Kidney tubule cell (primary cell): ENCODE measurements at regions not wholly inside any gene's neighbourhood (a gene's known extent, or its start where the extent isn't known, plus 50 kb on each side); places are given as distances from the start of the nearest gene placed in this dataset.

Experiments used
- DNase-seq: peaks from one replicate; pipeline ENCODE4 v3.0.0-alpha.2; 2018; ENCODE audit warnings: low spot score

- no peak for DNase-seq
These were observed 69.0 kb upstream of the ASAP2 start for GRCh38 chr2:9137379-9138150.

GRCh38 chr2:9135822-9136558 lies 70.6 kb upstream of the ASAP2 start:
- DNase-seq = no peak

DNA sequence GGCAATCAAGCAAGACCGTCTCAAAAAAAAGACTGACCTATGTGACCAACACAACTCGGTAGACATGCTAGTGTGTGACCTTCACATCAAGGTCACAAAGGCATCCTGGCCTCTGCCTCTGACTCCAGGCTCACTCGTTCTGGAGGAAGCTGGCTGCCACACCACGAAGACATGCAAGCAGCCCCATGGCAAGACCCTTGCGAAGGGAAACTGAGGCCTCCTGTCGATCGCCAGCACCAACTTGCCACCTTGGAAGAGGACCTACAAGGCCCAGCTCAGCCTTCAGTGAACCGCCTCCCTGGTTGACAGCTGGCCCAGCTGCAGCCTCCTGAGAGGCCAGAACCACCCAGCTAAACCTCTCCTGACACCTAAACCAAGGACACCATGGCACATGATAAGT lies 79.3 kb upstream of the ASAP2 start:
- no peak for DNase-seq

- DNase-seq = no peak
These were observed 80.1 kb upstream of the ASAP2 start for GRCh38 chr2:9126540-9126939.

GRCh38 chr2:9124231-9124741 lies 82.3 kb upstream of the ASAP2 start:
- DNase-seq = no peak

DNA sequence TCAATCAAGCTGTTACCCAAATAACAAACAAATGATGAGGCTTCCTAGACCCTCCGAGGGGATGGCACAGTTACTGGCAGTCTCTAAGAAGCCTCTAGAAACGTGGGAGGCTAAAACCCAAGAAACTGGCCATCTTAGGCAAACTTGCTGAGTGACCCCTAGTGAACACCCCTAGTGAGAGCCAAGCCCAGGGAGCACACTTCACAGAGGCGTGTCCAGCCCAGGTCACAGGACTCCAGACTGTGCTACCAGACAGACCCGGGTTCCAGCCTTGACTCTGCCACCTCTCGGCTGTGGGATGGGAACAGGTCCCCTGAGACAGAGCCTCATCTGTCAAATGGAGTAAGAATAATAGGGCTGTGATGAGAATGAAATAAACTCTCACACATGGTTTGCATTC lies 83.5 kb upstream of the ASAP2 start:
- no peak for DNase-seq

- DNase-seq = no peak
These were observed 84.2 kb upstream of the ASAP2 start for GRCh38 chr2:9122367-9122766.

- DNase-seq = no peak
These were observed 88.1 kb upstream of the ASAP2 start for GRCh38 chr2:9118383-9118960.

GRCh38 chr2:9115229-9115628 lies 91.4 kb upstream of the ASAP2 start:
- DNase-seq = no peak

DNA sequence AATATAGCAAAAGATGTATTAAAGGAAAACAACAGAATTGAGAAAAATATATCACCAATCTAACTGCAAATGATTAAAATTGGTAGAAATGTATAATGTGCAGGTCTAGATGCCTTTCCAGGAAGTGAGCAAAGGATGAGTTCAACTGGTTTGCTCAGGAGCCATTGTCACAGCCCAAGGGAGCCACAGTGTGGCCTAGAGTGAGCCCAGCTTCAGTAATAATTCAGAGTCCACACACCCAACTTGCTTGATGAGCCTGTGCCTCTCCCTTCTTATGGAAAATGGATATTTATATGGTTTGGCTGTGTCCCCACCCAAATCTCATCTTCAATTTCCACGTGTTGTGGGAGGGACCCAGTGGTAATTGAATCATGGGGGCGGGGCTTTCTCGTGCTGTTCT lies 92.2 kb upstream of the ASAP2 start:
- peak; percentile 27 for DNase-seq

DNA sequence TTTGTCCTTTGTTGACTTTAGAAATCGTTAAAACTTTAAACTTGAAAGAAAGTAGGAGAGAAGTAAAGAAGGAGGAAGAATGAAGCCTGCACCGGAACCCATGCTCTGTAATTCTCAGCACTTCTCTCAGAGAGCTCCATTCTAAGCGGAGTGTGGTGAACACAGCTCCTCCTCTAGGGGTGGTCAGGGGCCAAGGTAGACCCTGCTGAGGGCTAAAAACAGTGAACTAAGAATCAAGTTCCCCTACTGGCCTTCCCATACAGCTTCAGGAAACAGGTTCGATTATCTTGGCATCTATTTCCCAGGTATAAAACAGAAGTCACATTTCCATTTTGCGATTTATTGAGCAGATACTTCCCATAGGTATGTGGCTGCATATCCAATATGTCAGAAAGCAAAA lies 92.7 kb upstream of the ASAP2 start:
- no peak for DNase-seq

GRCh38 chr2:9113262-9113661 lies 93.3 kb upstream of the ASAP2 start:
- no peak for DNase-seq

GRCh38 chr2:9112079-9112721 lies 94.4 kb upstream of the ASAP2 start:
- peak; percentile 83 for DNase-seq

DNA sequence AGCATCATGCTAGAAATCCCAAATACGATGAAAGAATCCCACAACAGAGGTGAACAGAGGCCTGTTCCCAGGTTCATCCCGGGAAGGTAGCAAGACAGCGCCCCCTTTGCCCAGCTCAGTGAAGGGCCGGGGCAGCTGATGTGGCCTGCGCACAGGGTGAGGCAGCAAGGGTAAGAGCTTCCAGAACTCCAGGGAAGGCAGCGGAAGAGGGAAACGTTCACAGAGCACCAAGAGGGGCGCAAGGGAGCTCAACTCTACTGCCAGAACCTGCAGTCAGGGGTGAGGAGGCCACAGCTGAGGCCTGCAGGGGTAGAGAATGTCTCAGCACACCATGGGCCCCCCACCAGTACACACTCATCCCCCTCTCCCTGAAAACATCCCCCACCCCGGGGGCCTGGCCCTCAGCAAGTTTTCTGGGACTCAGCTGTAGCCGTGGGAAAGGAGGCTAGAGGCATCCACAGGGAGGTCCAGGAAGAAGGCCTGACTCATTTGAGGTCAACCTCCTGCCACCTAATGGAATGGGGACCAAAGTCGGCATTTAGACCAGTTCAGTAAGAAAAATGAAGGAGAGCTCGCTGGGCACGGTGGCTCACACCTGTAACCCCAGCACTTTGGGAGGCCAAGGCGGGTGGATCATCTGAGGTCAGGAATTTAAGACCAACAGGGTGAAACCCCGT lies 95.6 kb upstream of the ASAP2 start:
- DNase-seq = no peak

DNA sequence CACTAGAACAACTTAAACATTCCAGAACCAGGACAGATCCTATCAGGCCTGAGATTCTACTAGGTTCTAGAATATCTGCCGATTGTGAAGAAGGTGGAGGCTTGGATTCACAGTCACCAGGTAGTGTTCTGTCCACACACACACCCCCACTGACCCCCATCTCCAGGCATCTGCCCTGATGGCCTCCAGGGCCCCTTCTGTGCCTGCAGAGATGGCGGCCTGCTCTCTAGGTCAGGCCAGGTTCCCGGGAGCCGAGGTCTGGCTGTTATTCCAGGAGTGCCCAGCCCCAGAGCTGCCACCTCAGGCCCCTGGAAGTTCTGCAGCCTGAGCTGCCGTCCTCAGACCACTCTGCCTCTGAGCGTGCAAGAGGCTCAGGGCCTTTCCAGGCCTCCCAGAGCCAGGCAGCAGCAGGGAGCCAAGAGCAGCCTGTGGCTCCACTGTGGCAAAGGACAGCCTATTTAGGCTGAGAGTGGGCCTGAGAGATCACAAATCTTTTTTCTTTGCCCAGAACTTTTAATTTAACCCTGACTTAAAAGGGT lies 96.2 kb upstream of the ASAP2 start:
- no peak for DNase-seq

DNA sequence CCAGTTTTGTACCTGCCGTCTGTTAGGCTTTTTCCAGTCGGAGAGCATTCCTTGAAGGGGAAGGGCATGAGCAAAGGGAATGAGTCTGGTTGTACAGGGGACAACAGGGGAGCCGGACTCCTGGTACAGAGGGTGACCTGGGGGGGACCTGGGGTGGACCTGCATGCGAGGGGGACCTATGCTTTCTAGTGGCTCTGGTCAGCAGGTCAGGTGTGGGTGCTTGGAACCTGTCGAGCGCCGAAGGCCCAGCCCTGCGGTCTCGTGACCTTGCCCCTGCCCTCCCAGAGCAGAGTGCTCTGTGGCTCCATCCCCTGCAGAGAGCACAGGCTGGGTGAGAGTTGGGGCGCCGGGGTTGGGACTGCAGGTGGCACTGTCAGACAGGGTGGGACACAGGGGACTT lies 96.7 kb upstream of the ASAP2 start:
- DNase-seq = no peak

DNA sequence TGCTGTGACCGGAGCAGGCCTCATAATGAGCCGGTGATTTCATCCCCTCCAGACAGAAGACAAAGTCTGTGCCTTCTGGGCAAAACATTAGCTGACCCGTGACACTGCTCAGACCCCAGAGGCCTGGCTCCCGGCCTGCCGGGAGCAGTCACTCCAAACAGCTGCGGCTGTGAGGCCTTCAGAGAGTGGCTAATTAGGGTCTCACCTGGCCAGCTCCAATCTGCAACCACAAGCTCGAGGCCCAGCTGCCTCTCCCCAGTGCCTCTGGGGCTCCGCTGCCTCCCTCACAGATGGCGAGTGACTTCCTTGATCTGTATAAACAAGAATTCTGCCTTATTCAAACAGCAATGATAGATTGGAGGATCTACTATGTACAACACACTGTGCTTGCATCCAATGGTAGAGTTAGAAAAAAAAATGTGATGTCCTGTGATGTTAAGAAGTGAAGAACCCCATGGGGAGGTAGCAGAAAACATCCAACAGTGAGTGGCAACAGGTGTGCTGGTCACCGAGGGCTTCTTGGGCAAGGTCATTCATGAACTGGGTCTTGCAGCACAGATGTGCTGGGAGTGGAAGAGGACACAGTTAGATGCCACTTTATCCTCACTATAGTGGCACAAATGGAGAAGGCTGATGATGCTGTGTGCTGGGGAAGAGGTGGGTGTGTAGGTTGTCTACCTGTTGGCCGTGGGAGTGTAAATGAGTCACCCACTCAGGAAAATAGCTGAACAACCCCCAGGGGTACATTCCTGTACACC lies 98.2 kb upstream of the ASAP2 start:
- peak; percentile 41 for DNase-seq

- no peak for DNase-seq
These were observed 99.2 kb upstream of the ASAP2 start for GRCh38 chr2:9107168-9108025.

GRCh38 chr2:9106338-9107167 lies 100.1 kb upstream of the ASAP2 start:
- no peak for DNase-seq
